ENCODE measurements at regions not wholly inside any gene's neighbourhood (a gene's known extent, or its start where the extent isn't known, plus 50 kb on each side); places are given as distances from the start of the nearest gene placed in this dataset.

DNA sequence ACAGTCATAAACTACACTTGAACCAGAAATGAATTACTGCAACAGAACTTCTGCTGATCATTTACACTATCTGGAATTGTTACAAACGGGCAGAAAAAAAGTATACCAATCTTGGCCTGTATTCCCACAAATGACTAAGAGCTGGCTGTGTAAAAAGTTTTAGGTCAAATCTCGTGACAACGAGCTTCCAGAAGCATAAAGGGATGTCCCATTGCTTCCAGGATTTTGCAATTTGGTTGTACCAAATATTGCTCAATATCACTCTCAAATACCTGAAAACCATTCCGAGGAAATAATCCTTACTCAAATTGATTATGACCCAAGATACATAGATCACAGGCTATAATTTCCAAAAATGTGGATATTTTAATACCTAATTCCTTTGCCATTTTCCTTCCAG lies 175.6 kb downstream of the TBX15 start:
- Histone ChIP-seq H3K9me3 (replicated peaks in 1 of 2; ENCODE audit: control insufficient read depth in 1 of 2, insufficient read depth in 1 of 2, low read length in 2 of 2) (peaks cover 3 to 4% of the 10 kb centered on the region in 2 donors), H3K36me3 (replicated peaks in 1 of 2; ENCODE audit: control insufficient read depth in 1 of 2, insufficient read depth in 2 of 2, low read length in 2 of 2) (no peaks in the 10 kb centered on the region), H4K20me1 (ENCODE audit: insufficient read depth, low read length) (no peaks in the 10 kb centered on the region), H2AFZ (ENCODE audit: insufficient read depth, low read depth, low read length, poor library complexity, severe bottlenecking) (no peak overlapping the region), H3K4me3 (replicated peaks in 1 of 3; ENCODE audit: low read depth in 2 of 3, low read length in 3 of 3) (no peak overlapping the region), H3K79me2 (ENCODE audit: insufficient read depth, low read length) (no peaks in the 10 kb centered on the region), H3K4me1 (ENCODE audit: control insufficient read depth in 1 of 2, insufficient read depth in 2 of 2, low read length in 2 of 2) (no peaks in the 10 kb centered on the region), H3K27me3 (ENCODE audit: control insufficient read depth in 2 of 2, insufficient read depth in 2 of 2, low read length in 2 of 2) (no peaks in the 10 kb centered on the region), H3K4me2 (replicated peaks; ENCODE audit: extremely low read depth, low read length, poor library complexity, severe bottlenecking) (no peak overlapping the region), H3K27ac (ENCODE audit: low read depth in 1 of 2, low read length in 2 of 2) (no peak overlapping the region), H3K9ac (ENCODE audit: insufficient read depth, low read length, poor library complexity, severe bottlenecking) (no peak overlapping the region)
- TF ChIP-seq, protein P1, sequence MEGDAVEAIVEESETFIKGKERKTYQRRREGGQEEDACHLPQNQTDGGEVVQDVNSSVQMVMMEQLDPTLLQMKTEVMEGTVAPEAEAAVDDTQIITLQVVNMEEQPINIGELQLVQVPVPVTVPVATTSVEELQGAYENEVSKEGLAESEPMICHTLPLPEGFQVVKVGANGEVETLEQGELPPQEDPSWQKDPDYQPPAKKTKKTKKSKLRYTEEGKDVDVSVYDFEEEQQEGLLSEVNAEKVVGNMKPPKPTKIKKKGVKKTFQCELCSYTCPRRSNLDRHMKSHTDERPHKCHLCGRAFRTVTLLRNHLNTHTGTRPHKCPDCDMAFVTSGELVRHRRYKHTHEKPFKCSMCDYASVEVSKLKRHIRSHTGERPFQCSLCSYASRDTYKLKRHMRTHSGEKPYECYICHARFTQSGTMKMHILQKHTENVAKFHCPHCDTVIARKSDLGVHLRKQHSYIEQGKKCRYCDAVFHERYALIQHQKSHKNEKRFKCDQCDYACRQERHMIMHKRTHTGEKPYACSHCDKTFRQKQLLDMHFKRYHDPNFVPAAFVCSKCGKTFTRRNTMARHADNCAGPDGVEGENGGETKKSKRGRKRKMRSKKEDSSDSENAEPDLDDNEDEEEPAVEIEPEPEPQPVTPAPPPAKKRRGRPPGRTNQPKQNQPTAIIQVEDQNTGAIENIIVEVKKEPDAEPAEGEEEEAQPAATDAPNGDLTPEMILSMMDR (IDR thresholded peaks at IDR 0.05) = no peak
- no peaks in the 10 kb centered on the region for H3K4me1 Mint-ChIP-seq
- no peak overlapping the region for H3K27ac Mint-ChIP-seq
- H3K9me3 Mint-ChIP-seq = peaks cover 0 to 15% (median 8%) of the 10 kb centered on the region in 7 donors
- H3K27me3 Mint-ChIP-seq (ENCODE audit: low read depth in 3 of 3) = no peaks in the 10 kb centered on the region
- DNase-seq = no peak
- no CpG with 5 or more reads among the region's 4 CpGs for WGBS (ENCODE audit: insufficient coverage)
- intact Hi-C loops (cut with micrococcal nuclease) = no loop called here
- no peak overlapping the region for H3K4me3 Mint-ChIP-seq
- no peaks in the 10 kb centered on the region for H3K36me3 Mint-ChIP-seq

DNA sequence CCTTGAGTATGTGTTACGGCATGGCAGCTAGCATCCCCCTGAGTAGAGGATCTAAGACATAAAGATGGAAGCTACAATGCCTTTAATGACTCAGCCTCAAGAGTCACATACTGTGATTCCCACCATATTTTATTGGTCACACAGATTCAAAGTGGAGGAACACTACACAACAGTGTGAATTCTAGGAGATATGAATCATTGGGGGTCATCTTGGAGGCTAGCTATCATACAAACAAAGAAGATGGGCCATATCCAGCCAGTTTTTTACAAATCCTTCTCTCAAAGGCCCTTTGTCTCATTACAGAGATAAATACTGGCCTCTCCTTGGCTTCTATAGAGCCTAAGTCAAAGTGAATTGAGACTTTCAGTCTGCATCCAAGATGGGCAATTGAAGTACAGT lies 177.0 kb downstream of the TBX15 start:
- no peak overlapping the region for H3K4me2 ChIP-seq (replicated peaks; ENCODE audit: extremely low read depth, low read length, poor library complexity, severe bottlenecking)
- H2AFZ ChIP-seq (ENCODE audit: insufficient read depth, low read depth, low read length, poor library complexity, severe bottlenecking) = no peak overlapping the region
- Mint-ChIP-seq H3K9me3 (peaks cover 0 to 17% (median 10%) of the 10 kb centered on the region in 7 donors), H3K4me1 (no peaks in the 10 kb centered on the region), H3K4me3 (no peak overlapping the region), H3K27me3 (ENCODE audit: low read depth in 3 of 3) (no peaks in the 10 kb centered on the region), H3K27ac (no peak overlapping the region), H3K36me3 (no peaks in the 10 kb centered on the region)
- peaks cover 3 to 4% of the 10 kb centered on the region in 2 donors for H3K9me3 ChIP-seq (replicated peaks in 1 of 2; ENCODE audit: control insufficient read depth in 1 of 2, insufficient read depth in 1 of 2, low read length in 2 of 2)
- TF ChIP-seq, protein P1 (IDR thresholded peaks at IDR 0.05) = no peak
- no peak overlapping the region for H3K27ac ChIP-seq (ENCODE audit: low read depth in 1 of 2, low read length in 2 of 2)
- no peaks in the 10 kb centered on the region for H4K20me1 ChIP-seq (ENCODE audit: insufficient read depth, low read length)
- no peaks in the 10 kb centered on the region for H3K4me1 ChIP-seq (ENCODE audit: control insufficient read depth in 1 of 2, insufficient read depth in 2 of 2, low read length in 2 of 2)
- H3K9ac ChIP-seq (ENCODE audit: insufficient read depth, low read length, poor library complexity, severe bottlenecking) = no peak overlapping the region
- intact Hi-C loops (cut with micrococcal nuclease) = no loop called here
- H3K27me3 ChIP-seq (ENCODE audit: control insufficient read depth in 2 of 2, insufficient read depth in 2 of 2, low read length in 2 of 2) = no peaks in the 10 kb centered on the region
- no peak overlapping the region for H3K4me3 ChIP-seq (replicated peaks in 1 of 3; ENCODE audit: low read depth in 2 of 3, low read length in 3 of 3)
- no CpG with 5 or more reads among the region's 1 CpG for WGBS (ENCODE audit: insufficient coverage)
- no peak for DNase-seq
- H3K36me3 ChIP-seq (replicated peaks in 1 of 2; ENCODE audit: control insufficient read depth in 1 of 2, insufficient read depth in 2 of 2, low read length in 2 of 2) = no peaks in the 10 kb centered on the region
- H3K79me2 ChIP-seq (ENCODE audit: insufficient read depth, low read length) = no peaks in the 10 kb centered on the region
